OCI-LY1 (cell line): ENCODE measurements at regions not wholly inside any gene's neighbourhood (a gene's known extent, or its start where the extent isn't known, plus 50 kb on each side); places are given as distances from the start of the nearest gene placed in this dataset.

Experiments used
- H2AFZ ChIP-seq: fragments of 200-600 bp; sonication (generic), shearing (Covaris generic); 2 replicates; pipeline ENCODE4 v1.6.0; 2014; ENCODE audit warnings: antibody characterized with exemption, mild to moderate bottlenecking, low read length
- H3F3A ChIP-seq: fragments of 200-600 bp; sonication (generic), shearing (Covaris generic); 2 replicates; pipeline ENCODE4 v1.6.0; 2014; ENCODE audit warnings: mild to moderate bottlenecking, antibody characterized with exemption, low read length, moderate library complexity; ENCODE audit not compliant: insufficient read depth
- H3K27ac ChIP-seq: fragments of 200-600 bp; sonication (generic); 2 replicates; pipeline ENCODE4 v1.5.1; 2014; ENCODE audit warnings: low read length, mixed run types, mild to moderate bottlenecking, low read depth; ENCODE audit not compliant: poor library complexity, severe bottlenecking
- H3K27me3 ChIP-seq: fragments of 200-600 bp; sonication (generic); 2 replicates; pipeline ENCODE4 v1.6.0; 2014; ENCODE audit warnings: antibody characterized with exemption, mild to moderate bottlenecking, low read length, moderate library complexity; ENCODE audit not compliant: insufficient read depth
- H3K36me3 ChIP-seq: fragments of 200-600 bp; sonication (generic); 2 replicates; pipeline ENCODE4 v1.6.1; 2014; ENCODE audit warnings: mild to moderate bottlenecking, antibody characterized with exemption, low read length, moderate library complexity, mixed read lengths; ENCODE audit not compliant: insufficient read depth
- H3K4me1 ChIP-seq: fragments of 200-600 bp; sonication (generic); 2 replicates; pipeline ENCODE4 v1.5.1; 2014; ENCODE audit warnings: mild to moderate bottlenecking, low read length, moderate library complexity; ENCODE audit not compliant: insufficient read depth, severe bottlenecking
- H3K4me2 ChIP-seq: fragments of 200-600 bp; sonication (generic), shearing (Covaris generic); 2 replicates; pipeline ENCODE4 v1.6.1; 2014; ENCODE audit warnings: low read length
- H3K4me3 ChIP-seq: fragments of 200-600 bp; sonication (generic); 2 replicates; pipeline ENCODE4 v1.5.1; 2014; ENCODE audit warnings: low read length, low read depth, mild to moderate bottlenecking, mixed read lengths; ENCODE audit not compliant: poor library complexity, severe bottlenecking
- H3K79me2 ChIP-seq: fragments of 200-600 bp; shearing (Covaris generic); 2 replicates; pipeline ENCODE4 v1.6.1; 2016; ENCODE audit warnings: mixed run types, low read length, mixed read lengths; ENCODE audit not compliant: insufficient read depth
- H3K9ac ChIP-seq: fragments of 200-600 bp; sonication (generic), shearing (Covaris generic); 2 replicates; pipeline ENCODE4 v1.6.1; 2014; ENCODE audit warnings: mild to moderate bottlenecking, low read length, mixed read lengths
- H3K9me2 ChIP-seq: fragments of 200-600 bp; sonication (generic), shearing (Covaris generic); 2 replicates; pipeline ENCODE4 v1.6.1; 2014; ENCODE audit warnings: low read depth, mild to moderate bottlenecking, low read length, mixed read lengths
- H3K9me3 ChIP-seq: fragments of 200-600 bp; shearing (Covaris generic); 2 replicates; pipeline ENCODE4 v1.6.1; 2014; ENCODE audit warnings: low read length, mixed read lengths
- H4K20me1 ChIP-seq: fragments of 200-600 bp; sonication (generic), shearing (Covaris generic); 2 replicates; pipeline ENCODE4 v1.6.0; 2016; ENCODE audit warnings: mild to moderate bottlenecking, low read length; ENCODE audit not compliant: insufficient read depth
- EZH2 ChIP-seq: fragments of 200-600 bp; sonication (generic), shearing (Covaris generic); IDR thresholded peaks from 2 replicates; pipeline ENCODE4 v1.8.0; 2017; ENCODE audit warnings: borderline replicate concordance, mixed run types, mild to moderate bottlenecking, antibody characterized with exemption, low read length, moderate library complexity, mixed read lengths
- TF ChIP-seq, protein P1 (sequence below): fragments of 200-600 bp; sonication (generic), shearing (Covaris generic); IDR thresholded peaks from 2 replicates; pipeline ENCODE4 v1.5.1; 2017; ENCODE audit warnings: mild to moderate bottlenecking, antibody characterized with exemption, low read length, moderate library complexity, mixed read lengths

DNA sequence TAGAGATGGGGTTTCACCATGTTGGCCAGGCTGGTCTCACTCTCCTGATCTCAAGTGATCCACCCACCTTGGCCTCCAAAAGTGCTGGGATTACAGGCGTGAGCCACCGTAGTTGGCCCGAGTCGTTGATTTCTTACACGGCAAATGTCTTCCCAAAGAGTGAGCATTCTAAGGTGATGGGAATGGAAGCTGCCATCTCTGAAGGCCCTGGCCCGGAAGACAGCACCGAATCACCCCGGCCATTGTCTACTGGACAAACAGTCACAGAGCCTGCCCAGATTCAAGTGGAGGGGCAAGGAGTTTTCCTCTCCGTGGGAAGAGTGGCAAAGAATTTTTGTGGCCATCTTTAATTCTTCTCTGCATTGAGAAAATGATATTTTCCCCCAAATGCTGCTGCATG lies 92.1 kb upstream of the AJAP1 start:
- H3K4me3 ChIP-seq, result no peak overlapping the region
- no peak overlapping the region for H2AFZ ChIP-seq
- TF ChIP-seq, protein P1, sequence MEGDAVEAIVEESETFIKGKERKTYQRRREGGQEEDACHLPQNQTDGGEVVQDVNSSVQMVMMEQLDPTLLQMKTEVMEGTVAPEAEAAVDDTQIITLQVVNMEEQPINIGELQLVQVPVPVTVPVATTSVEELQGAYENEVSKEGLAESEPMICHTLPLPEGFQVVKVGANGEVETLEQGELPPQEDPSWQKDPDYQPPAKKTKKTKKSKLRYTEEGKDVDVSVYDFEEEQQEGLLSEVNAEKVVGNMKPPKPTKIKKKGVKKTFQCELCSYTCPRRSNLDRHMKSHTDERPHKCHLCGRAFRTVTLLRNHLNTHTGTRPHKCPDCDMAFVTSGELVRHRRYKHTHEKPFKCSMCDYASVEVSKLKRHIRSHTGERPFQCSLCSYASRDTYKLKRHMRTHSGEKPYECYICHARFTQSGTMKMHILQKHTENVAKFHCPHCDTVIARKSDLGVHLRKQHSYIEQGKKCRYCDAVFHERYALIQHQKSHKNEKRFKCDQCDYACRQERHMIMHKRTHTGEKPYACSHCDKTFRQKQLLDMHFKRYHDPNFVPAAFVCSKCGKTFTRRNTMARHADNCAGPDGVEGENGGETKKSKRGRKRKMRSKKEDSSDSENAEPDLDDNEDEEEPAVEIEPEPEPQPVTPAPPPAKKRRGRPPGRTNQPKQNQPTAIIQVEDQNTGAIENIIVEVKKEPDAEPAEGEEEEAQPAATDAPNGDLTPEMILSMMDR, result no peak
- TF ChIP-seq EZH2, result no peak
- no peak overlapping the region for H3K4me2 ChIP-seq
- H3K9me3 ChIP-seq, result no peaks in the 10 kb centered on the region
- H3K9me2 ChIP-seq, result no peaks in the 10 kb centered on the region
- H3K79me2 ChIP-seq, result no peaks in the 10 kb centered on the region
- H3K36me3 ChIP-seq, result no peaks in the 10 kb centered on the region
- H4K20me1 ChIP-seq, result no peaks in the 10 kb centered on the region
- no peaks in the 10 kb centered on the region for H3K4me1 ChIP-seq
- H3K9ac ChIP-seq, result no peak overlapping the region
- no peak overlapping the region for H3K27ac ChIP-seq
- no peaks in the 10 kb centered on the region for H3F3A ChIP-seq
- no peaks in the 10 kb centered on the region for H3K27me3 ChIP-seq

DNA sequence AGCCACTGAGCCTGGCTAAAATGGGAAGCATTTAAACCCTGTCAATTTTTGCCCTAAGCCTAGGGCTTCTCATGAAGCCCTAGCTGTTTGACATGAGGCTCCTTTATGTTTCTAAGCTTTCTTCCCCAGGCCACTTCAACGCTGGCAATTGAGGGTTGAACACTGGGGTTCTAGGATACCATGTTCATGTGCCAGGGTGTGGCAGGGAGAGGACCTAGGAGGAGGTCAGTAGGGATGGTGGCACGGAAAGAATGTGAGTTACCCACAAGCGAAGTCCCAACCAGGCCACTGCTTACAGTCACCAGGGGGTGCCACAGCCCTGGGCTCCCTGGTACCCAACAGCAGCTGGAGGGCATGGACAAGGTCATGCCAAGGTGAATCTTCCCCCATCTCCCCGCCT lies 90.8 kb upstream of the AJAP1 start:
- no peaks in the 10 kb centered on the region for H3K79me2 ChIP-seq
- H2AFZ ChIP-seq, result no peak overlapping the region
- no peaks in the 10 kb centered on the region for H3K36me3 ChIP-seq
- H3K9ac ChIP-seq, result no peak overlapping the region
- H3K4me1 ChIP-seq, result no peaks in the 10 kb centered on the region
- H3F3A ChIP-seq, result no peaks in the 10 kb centered on the region
- H3K9me2 ChIP-seq, result no peaks in the 10 kb centered on the region
- no peak overlapping the region for H3K4me2 ChIP-seq
- no peak overlapping the region for H3K27ac ChIP-seq
- H3K4me3 ChIP-seq, result no peak overlapping the region
- H3K9me3 ChIP-seq, result no peaks in the 10 kb centered on the region
- no peaks in the 10 kb centered on the region for H4K20me1 ChIP-seq
- no peak for TF ChIP-seq EZH2
- TF ChIP-seq, protein P1, result no peak
- H3K27me3 ChIP-seq, result no peaks in the 10 kb centered on the region

DNA sequence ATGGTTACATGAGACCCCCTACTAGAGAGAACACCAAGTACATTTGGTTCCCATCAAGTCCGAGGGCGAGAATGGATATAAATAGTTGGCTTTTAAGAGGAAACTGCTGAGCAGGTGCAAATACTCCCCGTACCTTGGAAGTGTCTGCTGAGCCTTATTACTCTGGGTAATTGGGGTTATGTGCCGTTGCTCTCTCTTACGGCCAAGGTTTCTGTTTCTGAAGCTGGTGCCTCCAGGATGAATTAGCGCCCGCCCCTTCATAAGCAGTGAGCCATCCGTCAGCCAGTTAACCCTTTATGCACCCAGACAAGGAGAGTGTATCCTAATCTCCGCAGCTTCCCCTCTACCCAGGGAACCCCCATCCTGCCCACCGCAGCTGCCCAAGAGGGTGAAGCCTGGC lies 90.4 kb upstream of the AJAP1 start:
- TF ChIP-seq EZH2, result no peak
- TF ChIP-seq, protein P1, result no peak

More for the DNA sequence above, 90.4 kb upstream of the AJAP1 start:
- Histone ChIP-seq H3K27ac (no peak overlapping the region), H2AFZ (no peak overlapping the region), H3K9me3 (no peaks in the 10 kb centered on the region), H3K4me1 (no peaks in the 10 kb centered on the region), H3K79me2 (no peaks in the 10 kb centered on the region), H3K36me3 (no peaks in the 10 kb centered on the region), H3K9me2 (no peaks in the 10 kb centered on the region), H3K27me3 (no peaks in the 10 kb centered on the region), H3K4me2 (no peak overlapping the region), H4K20me1 (no peaks in the 10 kb centered on the region), H3K4me3 (no peak overlapping the region), H3F3A (no peaks in the 10 kb centered on the region), H3K9ac (no peak overlapping the region)
